Activated effector memory CD4-positive, alpha-beta T cell treated with Interleukin-2 at 50 U/mL for 16 hours (primary cell): ENCODE measurements at regions not wholly inside any gene's neighbourhood (a gene's known extent, or its start where the extent isn't known, plus 50 kb on each side); places are given as distances from the start of the nearest gene placed in this dataset.
"Not testable (repeated sequence)": the region's sequence is repeated elsewhere in the genome, so short reads cannot be mapped to it uniquely, and the experiment has no call there.

ENCODE experiments used
- DNase-seq: peaks from one replicate; pipeline ENCODE4 v3.0.0-alpha.2; 2020

GRCh38 chr21:28099001-28099705 lies 893.5 kb downstream of the LTN1 start:
- DNase-seq = no peak

- DNase-seq = no peak
Observed at GRCh38 chr21:28091466-28091865, 901.2 kb downstream of the LTN1 start.

GRCh38 chr21:28090546-28090945 lies 902.1 kb downstream of the LTN1 start:
- DNase-seq = no peak

GRCh38 chr21:28089599-28090441 lies 902.9 kb downstream of the LTN1 start:
- DNase-seq = no peak

- no peak for DNase-seq
Observed at GRCh38 chr21:28086861-28087581, 905.7 kb downstream of the LTN1 start.

GRCh38 chr21:28084951-28085350 lies 907.7 kb downstream of the LTN1 start:
- no peak for DNase-seq

- no peak for DNase-seq
Observed at GRCh38 chr21:28083350-28083749, 909.3 kb downstream of the LTN1 start.

- no peak for DNase-seq
Observed at GRCh38 chr21:28078126-28078525, 914.6 kb downstream of the LTN1 start.

- no peak for DNase-seq
Observed at GRCh38 chr21:28074676-28075075, 918.0 kb downstream of the LTN1 start.

GRCh38 chr21:28072601-28073000 lies 920.1 kb downstream of the LTN1 start:
- DNase-seq = no peak

- no peak for DNase-seq
Observed at GRCh38 chr21:28069450-28069923, 923.2 kb downstream of the LTN1 start.

GRCh38 chr21:28068455-28069358 lies 924.0 kb downstream of the LTN1 start:
- no peak for DNase-seq

GRCh38 chr21:28066596-28067387 lies 925.9 kb downstream of the LTN1 start:
- DNase-seq = no peak

- DNase-seq = no peak
Observed at GRCh38 chr21:28066076-28066475, 926.6 kb downstream of the LTN1 start.

GRCh38 chr21:28063241-28064216 lies 929.1 kb downstream of the LTN1 start:
- DNase-seq = no peak

GRCh38 chr21:28052956-28053355 lies 939.7 kb downstream of the LTN1 start:
- not testable (repeated sequence) for DNase-seq

GRCh38 chr21:28051649-28052048 lies 941.0 kb downstream of the LTN1 start:
- not testable (repeated sequence) for DNase-seq

GRCh38 chr21:28035692-28036091 lies 957.0 kb downstream of the LTN1 start:
- DNase-seq = not testable (repeated sequence)

- not testable (repeated sequence) for DNase-seq
Observed at GRCh38 chr21:28034916-28035315, 957.8 kb downstream of the LTN1 start.

GRCh38 chr21:28034334-28034733 lies 958.3 kb downstream of the LTN1 start:
- not testable (repeated sequence) for DNase-seq
